ENCODE measurements at regions not wholly inside any gene's neighbourhood (a gene's known extent, or its start where the extent isn't known, plus 50 kb on each side); places are given as distances from the start of the nearest gene placed in this dataset.
A peak's percentile ranks its signal among the peaks of the same experiment; 100 is the strongest.

DNA sequence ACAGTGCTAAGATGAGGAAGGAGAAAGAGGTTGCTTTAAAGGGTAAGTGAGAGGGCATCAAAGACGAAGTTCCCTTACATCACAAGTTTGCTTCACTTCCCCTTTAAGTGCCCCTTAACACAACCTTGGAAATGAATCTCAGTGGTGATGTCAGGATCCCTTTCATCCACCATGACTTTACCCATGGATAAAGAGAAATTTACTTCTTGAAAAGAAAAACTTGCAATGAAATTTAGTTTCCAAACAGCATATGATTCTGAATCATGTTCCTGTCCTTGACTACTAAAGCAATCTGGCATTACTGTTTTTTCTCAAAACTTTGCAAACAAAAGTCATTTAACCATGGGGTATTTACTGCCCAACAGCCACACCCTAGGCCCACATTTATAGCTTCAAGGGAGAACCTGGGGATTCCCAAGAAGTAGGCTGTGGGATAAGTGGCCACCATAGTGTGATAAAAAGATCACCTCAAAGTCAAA is 135.9 kb downstream of the ITGB8 start:
- 59 to 64% methylated on average over 1 of the region's 1 CpG for WGBS, 2 donors
- no peak overlapping the region for H3K27ac ChIP-seq
- intact Hi-C loops (cut with DNase I) = no loop called here
- TF ChIP-seq POLR2AphosphoS5 (IDR thresholded peaks at IDR 0.05) = no peak
- TF ChIP-seq, protein P1, sequence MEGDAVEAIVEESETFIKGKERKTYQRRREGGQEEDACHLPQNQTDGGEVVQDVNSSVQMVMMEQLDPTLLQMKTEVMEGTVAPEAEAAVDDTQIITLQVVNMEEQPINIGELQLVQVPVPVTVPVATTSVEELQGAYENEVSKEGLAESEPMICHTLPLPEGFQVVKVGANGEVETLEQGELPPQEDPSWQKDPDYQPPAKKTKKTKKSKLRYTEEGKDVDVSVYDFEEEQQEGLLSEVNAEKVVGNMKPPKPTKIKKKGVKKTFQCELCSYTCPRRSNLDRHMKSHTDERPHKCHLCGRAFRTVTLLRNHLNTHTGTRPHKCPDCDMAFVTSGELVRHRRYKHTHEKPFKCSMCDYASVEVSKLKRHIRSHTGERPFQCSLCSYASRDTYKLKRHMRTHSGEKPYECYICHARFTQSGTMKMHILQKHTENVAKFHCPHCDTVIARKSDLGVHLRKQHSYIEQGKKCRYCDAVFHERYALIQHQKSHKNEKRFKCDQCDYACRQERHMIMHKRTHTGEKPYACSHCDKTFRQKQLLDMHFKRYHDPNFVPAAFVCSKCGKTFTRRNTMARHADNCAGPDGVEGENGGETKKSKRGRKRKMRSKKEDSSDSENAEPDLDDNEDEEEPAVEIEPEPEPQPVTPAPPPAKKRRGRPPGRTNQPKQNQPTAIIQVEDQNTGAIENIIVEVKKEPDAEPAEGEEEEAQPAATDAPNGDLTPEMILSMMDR (IDR thresholded peaks at IDR 0.05) = no peak
- TF ChIP-seq EP300 (IDR thresholded peaks at IDR 0.05) = no peak
- TF ChIP-seq POLR2A (IDR thresholded peaks at IDR 0.05) = no peak
- H3K4me3 ChIP-seq = no peak overlapping the region
- no peak for DNase-seq
- H3K9me3 ChIP-seq = no peaks in the 10 kb centered on the region
- no peaks in the 10 kb centered on the region for H3K4me1 ChIP-seq
- H3K27me3 ChIP-seq = no peaks in the 10 kb centered on the region
- H3K36me3 ChIP-seq = no peaks in the 10 kb centered on the region

DNA sequence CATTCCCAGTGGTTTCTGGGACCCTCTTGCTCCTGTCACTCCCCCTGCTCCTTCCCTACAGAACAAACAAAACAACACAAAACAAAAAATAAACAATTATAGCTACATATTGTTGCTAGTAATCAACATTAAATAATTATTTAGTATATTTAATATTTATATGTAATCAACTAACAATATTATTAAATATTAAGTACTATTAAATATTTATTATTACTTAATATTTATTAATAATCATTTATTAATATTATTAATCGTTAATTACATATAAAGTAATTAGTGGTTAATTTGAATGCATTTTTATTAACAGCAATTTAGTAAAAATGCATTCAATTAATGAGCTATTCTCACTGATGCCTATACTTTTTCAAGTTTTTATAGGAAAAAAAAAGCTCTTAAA is 139.4 kb downstream of the ITGB8 start:
- H3K4me1 ChIP-seq = no peaks in the 10 kb centered on the region
- no peaks in the 10 kb centered on the region for H3K27me3 ChIP-seq
- DNase-seq = no peak
- H3K4me3 ChIP-seq = no peak overlapping the region
- H3K9me3 ChIP-seq = no peaks in the 10 kb centered on the region
- TF ChIP-seq POLR2AphosphoS5 (IDR thresholded peaks at IDR 0.05) (no peak), EP300 (IDR thresholded peaks at IDR 0.05) (no peak), POLR2A (IDR thresholded peaks at IDR 0.05) (no peak)
- TF ChIP-seq, protein P1 (IDR thresholded peaks at IDR 0.05) = no peak
- WGBS, 2 donors = 12 to 43% methylated on average over 1 of the region's 1 CpG
- H3K27ac ChIP-seq = no peak overlapping the region
- intact Hi-C loops (cut with DNase I) = no loop called here
- H3K36me3 ChIP-seq = no peaks in the 10 kb centered on the region

DNA sequence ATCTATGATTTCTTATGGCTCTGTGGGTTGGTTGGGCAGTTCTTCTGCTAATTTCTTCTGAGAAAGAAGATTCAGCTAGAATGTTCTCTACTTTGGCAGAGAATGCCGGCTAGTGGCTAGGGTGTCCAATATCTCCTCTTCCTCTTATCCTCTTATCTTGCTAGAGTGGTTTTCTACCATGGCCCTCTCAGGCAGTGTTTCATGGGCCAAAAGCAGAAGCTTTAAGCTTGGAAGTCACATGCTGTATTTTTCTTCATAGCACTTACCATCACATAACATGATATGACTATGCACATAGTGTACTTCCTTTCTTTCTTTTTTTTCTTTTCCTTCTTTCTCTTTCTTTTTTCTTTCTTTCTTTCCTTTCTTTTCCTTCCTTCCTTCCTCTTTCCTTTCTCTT is 140.0 kb downstream of the ITGB8 start:
- intact Hi-C loops (cut with DNase I) = no loop called here
- H3K27me3 ChIP-seq = no peaks in the 10 kb centered on the region
- no peak for DNase-seq
- no peak overlapping the region for H3K4me3 ChIP-seq
- H3K4me1 ChIP-seq = no peaks in the 10 kb centered on the region
- 53 to 76% methylated on average over 1 of the region's 1 CpG for WGBS, 2 donors
- H3K36me3 ChIP-seq = no peaks in the 10 kb centered on the region
- no peaks in the 10 kb centered on the region for H3K9me3 ChIP-seq
- no peak overlapping the region for H3K27ac ChIP-seq
- TF ChIP-seq POLR2AphosphoS5 (IDR thresholded peaks at IDR 0.05) = peak in 1 of 4 donors; percentile 16
- no peak for TF ChIP-seq POLR2A (IDR thresholded peaks at IDR 0.05)

DNA sequence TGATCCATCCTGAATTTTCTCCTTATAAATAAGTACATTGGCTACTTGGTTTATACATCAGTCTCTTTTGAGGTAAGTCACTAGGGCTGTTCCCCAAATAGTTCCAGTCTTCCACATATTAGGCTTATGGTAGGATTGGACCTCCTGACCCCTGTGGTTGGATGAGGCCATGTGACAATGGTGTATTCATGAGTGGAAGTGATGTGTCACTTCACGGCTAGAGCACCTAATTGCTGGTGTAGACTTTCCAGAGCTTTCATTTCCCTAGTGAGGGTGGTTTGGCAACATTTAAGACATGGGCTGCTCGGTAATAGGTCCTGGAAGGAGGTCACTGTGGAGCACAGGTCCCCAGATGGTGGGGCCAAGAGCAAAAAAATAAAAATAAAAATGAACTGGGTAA is 141.2 kb upstream of the ABCB5 start:
- Histone ChIP-seq H3K27me3 (no peaks in the 10 kb centered on the region), H3K27ac (no peak overlapping the region), H3K9me3 (no peaks in the 10 kb centered on the region), H3K4me3 (no peak overlapping the region), H3K4me1 (no peaks in the 10 kb centered on the region), H3K36me3 (no peaks in the 10 kb centered on the region)
- intact Hi-C loops (cut with DNase I) = no loop called here
- WGBS, 2 donors = 67 to 69% methylated on average over 2 of the region's 2 CpGs
- DNase-seq = no peak
- TF ChIP-seq POLR2AphosphoS5 (IDR thresholded peaks at IDR 0.05) (no peak), POLR2A (IDR thresholded peaks at IDR 0.05) (no peak), EP300 (IDR thresholded peaks at IDR 0.05) (no peak)
- TF ChIP-seq, protein P1 (IDR thresholded peaks at IDR 0.05) = no peak

DNA sequence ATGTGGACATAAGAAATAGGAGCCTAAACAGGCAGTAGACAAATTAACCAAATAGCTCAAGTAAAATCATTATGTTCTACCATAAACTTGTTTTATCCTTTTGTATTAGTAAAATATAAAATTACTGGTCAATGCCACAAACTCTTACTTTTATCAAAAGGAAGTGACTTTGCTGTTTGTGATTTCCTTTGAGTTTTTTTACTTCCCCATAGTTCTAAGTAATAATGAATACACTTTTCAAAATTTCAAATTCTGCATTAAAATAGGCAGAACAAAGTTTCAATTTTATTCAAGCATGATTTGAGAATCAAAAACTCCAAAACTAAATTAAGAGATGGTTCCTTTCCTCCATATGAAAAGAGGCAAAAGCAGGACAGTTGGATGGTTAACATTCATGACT is 139.7 kb upstream of the ABCB5 start:
- H3K4me1 ChIP-seq = no peaks in the 10 kb centered on the region
- H3K4me3 ChIP-seq = no peak overlapping the region
- no peaks in the 10 kb centered on the region for H3K27me3 ChIP-seq
- no peak for DNase-seq
- TF ChIP-seq EP300 (IDR thresholded peaks at IDR 0.05) = no peak
- no peak for TF ChIP-seq POLR2AphosphoS5 (IDR thresholded peaks at IDR 0.05)
- TF ChIP-seq, protein P1 (IDR thresholded peaks at IDR 0.05) = no peak
- no peak for TF ChIP-seq POLR2A (IDR thresholded peaks at IDR 0.05)
- intact Hi-C loops (cut with DNase I) = no loop called here
- H3K27ac ChIP-seq = no peak overlapping the region
- no peaks in the 10 kb centered on the region for H3K36me3 ChIP-seq
- H3K9me3 ChIP-seq = no peaks in the 10 kb centered on the region
